Loucy (cell line): ENCODE measurements at regions not wholly inside any gene's neighbourhood (a gene's known extent, or its start where the extent isn't known, plus 50 kb on each side); places are given as distances from the start of the nearest gene placed in this dataset.
"Not testable (repeated sequence)": the region's sequence is repeated elsewhere in the genome, so short reads cannot be mapped to it uniquely, and the experiment has no call there.

Source experiments
- H2AFZ ChIP-seq: fragments of 200-600 bp; sonication (generic); 2 replicates; pipeline ENCODE4 v1.6.0; 2016; ENCODE audit warnings: antibody characterized with exemption, mild to moderate bottlenecking, low read length, moderate library complexity
- H3F3A ChIP-seq: fragments of 200-600 bp; 2 replicates; pipeline ENCODE4 v1.6.0; 2016; ENCODE audit warnings: antibody characterized with exemption, low read depth, mild to moderate bottlenecking
- H3K27me3 ChIP-seq: fragments of 200-600 bp; sonication (generic); 2 replicates; pipeline ENCODE4 v1.6.1; 2014; ENCODE audit warnings: low read length, mild to moderate bottlenecking; ENCODE audit not compliant: insufficient read depth, poor library complexity, severe bottlenecking
- H3K36me3 ChIP-seq: fragments of 200-600 bp; sonication (generic); 2 replicates; pipeline ENCODE4 v1.6.1; 2016; ENCODE audit warnings: low read length; ENCODE audit not compliant: insufficient read depth
- H3K4me1 ChIP-seq: fragments of 200-600 bp; sonication (generic); 2 replicates; pipeline ENCODE4 v1.5.1; 2014; ENCODE audit warnings: low read length, mild to moderate bottlenecking; ENCODE audit not compliant: insufficient read depth, poor library complexity, severe bottlenecking
- H3K4me2 ChIP-seq: fragments of 200-600 bp; sonication (generic); 2 replicates; pipeline ENCODE4 v1.6.0; 2014; ENCODE audit warnings: antibody characterized with exemption, low read length, low read depth, mild to moderate bottlenecking; ENCODE audit not compliant: poor library complexity, severe bottlenecking
- H3K4me3 ChIP-seq: fragments of 200-600 bp; sonication (generic); 2 replicates; pipeline ENCODE4 v1.5.1; 2014; ENCODE audit warnings: low read length, mild to moderate bottlenecking, mixed read lengths; ENCODE audit not compliant: poor library complexity, severe bottlenecking
- H3K79me2 ChIP-seq: fragments of 200-600 bp; sonication (generic); 2 replicates; pipeline ENCODE4 v1.6.1; 2014; ENCODE audit warnings: low read length; ENCODE audit not compliant: insufficient read depth
- H3K9ac ChIP-seq: fragments of 200-600 bp; sonication (generic); 2 replicates; pipeline ENCODE4 v1.6.0; 2014; ENCODE audit warnings: mild to moderate bottlenecking, low read depth, low read length, moderate library complexity; ENCODE audit not compliant: poor library complexity, severe bottlenecking
- H3K9me2 ChIP-seq: fragments of 200-600 bp; sonication (generic); replicated peaks from 2 replicates; pipeline ENCODE4 v1.6.1; 2016; ENCODE audit warnings: low read depth, low read length, mixed read lengths
- H3K9me3 ChIP-seq: fragments of 200-600 bp; sonication (generic); 2 replicates; pipeline ENCODE4 v1.6.1; 2014; ENCODE audit warnings: mild to moderate bottlenecking, antibody characterized with exemption, low read length, low read depth; ENCODE audit not compliant: insufficient read depth
- H4K20me1 ChIP-seq: fragments of 200-600 bp; sonication (generic); 2 replicates; pipeline ENCODE4 v1.6.0; 2014; ENCODE audit warnings: antibody characterized with exemption, low read length, mild to moderate bottlenecking; ENCODE audit not compliant: insufficient read depth, poor library complexity, severe bottlenecking
- CTCF ChIP-seq: fragments of 200-600 bp; sonication (generic); conservative IDR thresholded peaks from 2 replicates; pipeline ENCODE4 v1.5.1; 2014; ENCODE audit warnings: mild to moderate bottlenecking, antibody characterized with exemption, low read length
- EZH2phosphoT487 ChIP-seq: fragments of 200-600 bp; IDR thresholded peaks from 2 replicates; pipeline ENCODE4 v1.6.1; 2018; ENCODE audit warnings: antibody characterized with exemption, mild to moderate bottlenecking, moderate library complexity, borderline replicate concordance

GRCh38 chr2:235225261-235225660, 268.6 kb upstream of the AGAP1 start:
- Histone ChIP-seq H3K4me3 (no peak overlapping the region), H3K36me3 (no peaks in the 10 kb centered on the region), H4K20me1 (no peaks in the 10 kb centered on the region), H3F3A (no peaks in the 10 kb centered on the region), H3K27me3 (no peaks in the 10 kb centered on the region), H3K4me1 (no peaks in the 10 kb centered on the region), H3K9me2 (no peaks in the 10 kb centered on the region), H3K4me2 (no peak overlapping the region), H3K9me3 (no peaks in the 10 kb centered on the region), H3K9ac (no peak overlapping the region), H2AFZ (no peak overlapping the region), H3K79me2 (no peaks in the 10 kb centered on the region)
- TF ChIP-seq CTCF (no peak), EZH2phosphoT487 (no peak)

GRCh38 chr2:235227590-235227989, 266.3 kb upstream of the AGAP1 start:
- Histone ChIP-seq H3F3A (no peaks in the 10 kb centered on the region), H3K4me1 (no peaks in the 10 kb centered on the region), H3K9me2 (no peaks in the 10 kb centered on the region), H4K20me1 (no peaks in the 10 kb centered on the region), H3K9me3 (no peaks in the 10 kb centered on the region), H3K36me3 (no peaks in the 10 kb centered on the region), H3K4me2 (no peak overlapping the region), H3K79me2 (no peaks in the 10 kb centered on the region), H3K27me3 (no peaks in the 10 kb centered on the region), H3K4me3 (no peak overlapping the region), H2AFZ (no peak overlapping the region), H3K9ac (no peak overlapping the region)
- TF ChIP-seq CTCF = no peak
- no peak for TF ChIP-seq EZH2phosphoT487

- H3K9me2 ChIP-seq, H3F3A ChIP-seq, H4K20me1 ChIP-seq, H3K36me3 ChIP-seq, H3K4me2 ChIP-seq, H3K9ac ChIP-seq, H3K4me3 ChIP-seq, H3K79me2 ChIP-seq, H3K9me3 ChIP-seq, H2AFZ ChIP-seq, H3K4me1 ChIP-seq, H3K27me3 ChIP-seq: not testable (repeated sequence)
Measured at GRCh38 chr2:235228422-235228821, 265.4 kb upstream of the AGAP1 start.

- TF ChIP-seq CTCF (no peak), EZH2phosphoT487 (no peak)
- Histone ChIP-seq H3K4me2 (no peak overlapping the region), H3K9me2 (no peaks in the 10 kb centered on the region), H3K9ac (no peak overlapping the region), H2AFZ (no peak overlapping the region), H4K20me1 (no peaks in the 10 kb centered on the region), H3F3A (no peaks in the 10 kb centered on the region), H3K9me3 (no peaks in the 10 kb centered on the region), H3K4me1 (no peaks in the 10 kb centered on the region), H3K79me2 (no peaks in the 10 kb centered on the region), H3K36me3 (no peaks in the 10 kb centered on the region), H3K27me3 (no peaks in the 10 kb centered on the region), H3K4me3 (no peak overlapping the region)
Measured at GRCh38 chr2:235229236-235229635, 264.6 kb upstream of the AGAP1 start.
